ENCODE measurements at regions not wholly inside any gene's neighbourhood (a gene's known extent, or its start where the extent isn't known, plus 50 kb on each side); places are given as distances from the start of the nearest gene placed in this dataset.

GRCh38 chr13:62837895-62838294, 1422.2 kb upstream of the PCDH20 start:
- no peaks in the 10 kb centered on the region for H3K27me3 Mint-ChIP-seq
- no peaks in the 10 kb centered on the region for H3K4me1 Mint-ChIP-seq (ENCODE audit: low read depth)
- H3K9me3 Mint-ChIP-seq (ENCODE audit: low read depth), result no peaks in the 10 kb centered on the region
- no peak for DNase-seq (ENCODE audit: low spot score, unreplicated experiment)
- no peak overlapping the region for H3K27ac Mint-ChIP-seq
- TF ChIP-seq, protein P1, sequence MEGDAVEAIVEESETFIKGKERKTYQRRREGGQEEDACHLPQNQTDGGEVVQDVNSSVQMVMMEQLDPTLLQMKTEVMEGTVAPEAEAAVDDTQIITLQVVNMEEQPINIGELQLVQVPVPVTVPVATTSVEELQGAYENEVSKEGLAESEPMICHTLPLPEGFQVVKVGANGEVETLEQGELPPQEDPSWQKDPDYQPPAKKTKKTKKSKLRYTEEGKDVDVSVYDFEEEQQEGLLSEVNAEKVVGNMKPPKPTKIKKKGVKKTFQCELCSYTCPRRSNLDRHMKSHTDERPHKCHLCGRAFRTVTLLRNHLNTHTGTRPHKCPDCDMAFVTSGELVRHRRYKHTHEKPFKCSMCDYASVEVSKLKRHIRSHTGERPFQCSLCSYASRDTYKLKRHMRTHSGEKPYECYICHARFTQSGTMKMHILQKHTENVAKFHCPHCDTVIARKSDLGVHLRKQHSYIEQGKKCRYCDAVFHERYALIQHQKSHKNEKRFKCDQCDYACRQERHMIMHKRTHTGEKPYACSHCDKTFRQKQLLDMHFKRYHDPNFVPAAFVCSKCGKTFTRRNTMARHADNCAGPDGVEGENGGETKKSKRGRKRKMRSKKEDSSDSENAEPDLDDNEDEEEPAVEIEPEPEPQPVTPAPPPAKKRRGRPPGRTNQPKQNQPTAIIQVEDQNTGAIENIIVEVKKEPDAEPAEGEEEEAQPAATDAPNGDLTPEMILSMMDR (IDR thresholded peaks at IDR 0.05; ENCODE audit: unreplicated experiment), result no peak
- H3K4me3 Mint-ChIP-seq (ENCODE audit: low read depth), result no peak overlapping the region
- H3K36me3 Mint-ChIP-seq (ENCODE audit: insufficient read depth), result no peaks in the 10 kb centered on the region

GRCh38 chr13:62829486-62829885, 1413.8 kb upstream of the PCDH20 start:
- H3K9me3 Mint-ChIP-seq (ENCODE audit: low read depth), result no peaks in the 10 kb centered on the region
- H3K27ac Mint-ChIP-seq, result no peak overlapping the region
- TF ChIP-seq, protein P1 (IDR thresholded peaks at IDR 0.05; ENCODE audit: unreplicated experiment), result no peak
- peaks cover 2% of the 10 kb centered on the region for H3K4me1 Mint-ChIP-seq (ENCODE audit: low read depth)
- no peaks in the 10 kb centered on the region for H3K27me3 Mint-ChIP-seq
- no peak overlapping the region for H3K4me3 Mint-ChIP-seq (ENCODE audit: low read depth)
- no peak for DNase-seq (ENCODE audit: low spot score, unreplicated experiment)
- no peaks in the 10 kb centered on the region for H3K36me3 Mint-ChIP-seq (ENCODE audit: insufficient read depth)

- Mint-ChIP-seq H3K4me3 (ENCODE audit: low read depth) (no peak overlapping the region), H3K27ac (no peak overlapping the region), H3K27me3 (no peaks in the 10 kb centered on the region), H3K9me3 (ENCODE audit: low read depth) (no peaks in the 10 kb centered on the region), H3K36me3 (ENCODE audit: insufficient read depth) (no peaks in the 10 kb centered on the region), H3K4me1 (ENCODE audit: low read depth) (peaks cover 4% of the 10 kb centered on the region)
- no peak for DNase-seq (ENCODE audit: low spot score, unreplicated experiment)
- TF ChIP-seq, protein P1 (IDR thresholded peaks at IDR 0.05; ENCODE audit: unreplicated experiment), result no peak
Measured at GRCh38 chr13:62799931-62800436, 1384.3 kb upstream of the PCDH20 start.

GRCh38 chr13:62799038-62799535, 1383.4 kb upstream of the PCDH20 start:
- no peak overlapping the region for H3K4me3 Mint-ChIP-seq (ENCODE audit: low read depth)
- H3K27me3 Mint-ChIP-seq, result no peaks in the 10 kb centered on the region
- TF ChIP-seq, protein P1 (IDR thresholded peaks at IDR 0.05; ENCODE audit: unreplicated experiment), result no peak
- H3K4me1 Mint-ChIP-seq (ENCODE audit: low read depth), result peaks cover 4% of the 10 kb centered on the region
- no peaks in the 10 kb centered on the region for H3K36me3 Mint-ChIP-seq (ENCODE audit: insufficient read depth)
- H3K9me3 Mint-ChIP-seq (ENCODE audit: low read depth), result no peaks in the 10 kb centered on the region
- no peak overlapping the region for H3K27ac Mint-ChIP-seq
- DNase-seq (ENCODE audit: low spot score, unreplicated experiment), result no peak

DNA sequence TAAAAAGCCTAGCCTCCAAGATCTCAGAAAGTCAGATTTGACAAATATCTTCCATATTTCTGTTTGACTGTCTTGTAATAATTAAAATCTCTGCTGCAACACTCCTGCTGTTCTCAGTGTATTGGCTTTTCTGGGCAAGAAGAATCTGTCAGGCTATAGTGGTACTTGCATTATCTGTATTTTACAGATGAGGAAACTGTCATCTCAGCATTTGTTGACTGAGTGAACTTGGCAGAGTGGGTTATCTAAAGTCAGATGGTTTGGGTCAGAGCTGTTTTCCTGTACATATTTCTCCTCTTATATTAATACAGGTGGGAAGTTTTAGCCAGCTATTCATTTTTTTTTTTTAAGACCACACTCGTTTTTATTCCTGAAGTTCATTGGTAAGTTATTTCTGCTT, 1378.2 kb upstream of the PCDH20 start:
- H3K4me1 Mint-ChIP-seq (ENCODE audit: low read depth), result peaks cover 4% of the 10 kb centered on the region
- DNase-seq (ENCODE audit: low spot score, unreplicated experiment), result no peak
- TF ChIP-seq, protein P1 (IDR thresholded peaks at IDR 0.05; ENCODE audit: unreplicated experiment), result no peak
- H3K9me3 Mint-ChIP-seq (ENCODE audit: low read depth), result peaks cover 2% of the 10 kb centered on the region
- H3K27ac Mint-ChIP-seq, result no peak overlapping the region
- no peaks in the 10 kb centered on the region for H3K36me3 Mint-ChIP-seq (ENCODE audit: insufficient read depth)
- no peak overlapping the region for H3K4me3 Mint-ChIP-seq (ENCODE audit: low read depth)
- H3K27me3 Mint-ChIP-seq, result no peaks in the 10 kb centered on the region
